ENCODE measurements at regions not wholly inside any gene's neighbourhood (a gene's known extent, or its start where the extent isn't known, plus 50 kb on each side); places are given as distances from the start of the nearest gene placed in this dataset.
"Not testable (repeated sequence)": the region's sequence is repeated elsewhere in the genome, so short reads cannot be mapped to it uniquely, and the experiment has no call there.

DNA sequence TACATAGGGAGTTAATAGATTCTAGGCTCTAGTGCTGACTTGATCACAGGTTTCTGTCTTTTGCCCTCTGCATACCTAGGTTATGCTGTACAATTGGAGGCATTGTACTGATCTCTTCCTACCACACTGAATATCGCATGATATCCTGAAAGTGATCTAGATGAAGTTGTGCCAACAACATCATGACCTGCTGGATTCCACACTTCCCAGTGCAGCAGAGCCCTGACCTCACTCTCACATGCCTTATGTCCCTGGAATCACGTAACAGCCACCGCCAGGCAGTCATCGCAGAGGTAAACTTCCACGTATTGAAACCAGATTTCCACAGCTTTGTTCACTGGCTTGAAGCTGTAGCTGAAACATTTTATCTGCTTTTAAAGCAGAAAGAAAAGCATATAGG is 214.0 kb downstream of the ANKRD30B start:
- no peak for DNase-seq (ENCODE audit: extremely low read depth, low read depth)
- TF ChIP-seq, protein P1, sequence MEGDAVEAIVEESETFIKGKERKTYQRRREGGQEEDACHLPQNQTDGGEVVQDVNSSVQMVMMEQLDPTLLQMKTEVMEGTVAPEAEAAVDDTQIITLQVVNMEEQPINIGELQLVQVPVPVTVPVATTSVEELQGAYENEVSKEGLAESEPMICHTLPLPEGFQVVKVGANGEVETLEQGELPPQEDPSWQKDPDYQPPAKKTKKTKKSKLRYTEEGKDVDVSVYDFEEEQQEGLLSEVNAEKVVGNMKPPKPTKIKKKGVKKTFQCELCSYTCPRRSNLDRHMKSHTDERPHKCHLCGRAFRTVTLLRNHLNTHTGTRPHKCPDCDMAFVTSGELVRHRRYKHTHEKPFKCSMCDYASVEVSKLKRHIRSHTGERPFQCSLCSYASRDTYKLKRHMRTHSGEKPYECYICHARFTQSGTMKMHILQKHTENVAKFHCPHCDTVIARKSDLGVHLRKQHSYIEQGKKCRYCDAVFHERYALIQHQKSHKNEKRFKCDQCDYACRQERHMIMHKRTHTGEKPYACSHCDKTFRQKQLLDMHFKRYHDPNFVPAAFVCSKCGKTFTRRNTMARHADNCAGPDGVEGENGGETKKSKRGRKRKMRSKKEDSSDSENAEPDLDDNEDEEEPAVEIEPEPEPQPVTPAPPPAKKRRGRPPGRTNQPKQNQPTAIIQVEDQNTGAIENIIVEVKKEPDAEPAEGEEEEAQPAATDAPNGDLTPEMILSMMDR (IDR thresholded peaks at IDR 0.05; ENCODE audit: low read depth, low read length): no peak

DNA sequence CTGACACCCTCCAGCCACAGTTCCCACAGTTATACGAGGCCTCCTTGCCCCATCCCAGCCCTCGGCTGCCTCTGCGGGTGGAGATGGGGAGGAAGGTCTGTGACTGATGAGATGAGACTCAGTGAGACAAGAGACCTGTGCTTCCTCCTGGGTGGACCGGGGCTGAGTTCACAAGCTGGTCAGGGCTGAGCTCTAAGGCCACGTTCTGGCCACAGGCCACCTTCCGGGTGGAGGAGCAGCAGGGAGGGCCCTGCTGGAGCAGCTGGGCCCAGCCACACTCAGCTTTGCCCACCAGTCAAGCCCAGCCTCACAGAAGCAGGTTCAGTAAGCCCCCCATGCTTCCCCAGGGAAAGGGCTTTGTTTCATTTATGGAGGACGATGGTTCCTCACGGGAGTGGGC is 214.7 kb downstream of the ANKRD30B start:
- DNase-seq (ENCODE audit: extremely low read depth, low read depth): no peak
- TF ChIP-seq, protein P1 (IDR thresholded peaks at IDR 0.05; ENCODE audit: low read depth, low read length): no peak

DNA sequence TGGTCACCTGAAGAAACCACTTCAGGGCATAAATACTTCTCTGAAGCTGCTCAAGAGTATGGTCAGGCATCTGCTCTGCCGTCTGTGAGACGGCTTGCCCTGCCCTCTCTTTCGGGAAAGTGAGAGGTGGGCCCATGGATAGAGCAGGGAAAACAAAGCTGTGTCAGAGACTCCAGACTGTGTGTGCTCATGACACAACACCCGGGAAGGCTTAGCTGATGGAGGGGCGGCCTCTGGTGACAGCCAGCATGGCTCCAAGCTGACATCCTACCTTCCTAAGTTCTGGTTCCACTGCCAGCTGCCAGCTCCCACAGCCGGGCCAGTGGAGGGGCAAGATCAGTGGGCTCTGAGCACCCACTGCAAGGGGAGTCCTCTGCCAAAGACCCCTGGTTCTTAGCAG is 215.3 kb downstream of the ANKRD30B start:
- no peak for DNase-seq (ENCODE audit: extremely low read depth, low read depth)
- TF ChIP-seq, protein P1 (IDR thresholded peaks at IDR 0.05; ENCODE audit: low read depth, low read length): no peak

DNA sequence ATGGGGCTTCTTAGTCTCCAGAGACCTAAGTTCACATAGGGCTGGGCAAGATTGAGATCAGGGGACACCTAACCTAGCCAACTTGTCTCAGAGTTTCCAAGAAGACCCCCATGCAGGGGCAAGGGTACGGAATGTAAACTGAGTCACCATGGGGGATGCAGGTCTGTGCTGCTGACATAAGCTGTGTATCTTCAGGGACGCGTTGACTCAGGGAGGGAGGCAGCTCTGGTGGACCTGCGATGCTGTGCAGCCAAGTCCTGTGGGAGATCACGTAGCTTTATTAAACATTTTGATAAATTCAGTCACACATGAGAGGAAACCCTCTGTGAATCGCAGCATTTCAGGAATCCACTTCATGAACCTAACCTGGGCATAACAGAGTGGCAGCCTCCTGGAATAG is 216.0 kb downstream of the ANKRD30B start:
- DNase-seq (ENCODE audit: extremely low read depth, low read depth): no peak
- TF ChIP-seq, protein P1 (IDR thresholded peaks at IDR 0.05; ENCODE audit: low read depth, low read length): no peak

DNA sequence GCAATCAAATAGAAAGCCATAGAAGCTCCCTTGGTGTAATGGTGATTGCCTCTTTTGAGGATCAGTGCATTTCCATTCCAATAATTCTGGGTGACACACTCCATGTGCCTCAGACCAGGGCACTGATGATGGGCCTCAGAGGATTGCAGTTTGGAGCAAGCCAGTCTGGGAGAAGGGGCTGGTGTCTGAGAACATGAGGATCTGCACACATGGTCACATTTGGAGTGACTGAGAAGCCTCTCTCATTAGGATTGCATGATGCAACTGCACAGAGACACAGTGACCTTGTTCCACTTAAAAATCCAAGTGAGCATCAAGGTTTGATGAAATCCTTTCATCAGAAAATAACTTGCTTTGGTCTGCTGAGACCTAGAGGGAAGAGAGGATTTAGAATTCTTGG is 216.4 kb downstream of the ANKRD30B start:
- TF ChIP-seq, protein P1 (IDR thresholded peaks at IDR 0.05; ENCODE audit: low read depth, low read length): no peak
- DNase-seq (ENCODE audit: extremely low read depth, low read depth): no peak

DNA sequence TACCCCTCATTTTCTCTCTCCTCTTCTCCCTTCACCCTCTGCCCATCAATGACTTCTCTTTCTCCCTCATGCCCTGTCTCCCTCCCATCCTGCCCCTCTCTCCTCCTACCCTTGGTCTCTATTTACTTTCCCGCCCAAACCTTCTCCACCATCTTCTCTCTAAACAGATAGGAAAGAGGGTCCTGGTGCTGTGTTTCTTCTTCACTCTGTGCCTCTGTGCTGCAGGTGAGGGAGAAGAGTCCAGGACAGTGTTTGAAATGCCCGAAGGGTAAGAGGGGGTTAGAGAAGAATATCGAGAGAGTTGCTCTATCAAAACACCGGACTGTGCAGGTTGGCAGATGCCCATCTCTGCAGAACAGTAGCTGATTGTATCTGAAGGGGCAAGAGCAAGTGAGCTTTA is 217.0 kb downstream of the ANKRD30B start:
- DNase-seq (ENCODE audit: extremely low read depth, low read depth): not testable (repeated sequence)

DNA sequence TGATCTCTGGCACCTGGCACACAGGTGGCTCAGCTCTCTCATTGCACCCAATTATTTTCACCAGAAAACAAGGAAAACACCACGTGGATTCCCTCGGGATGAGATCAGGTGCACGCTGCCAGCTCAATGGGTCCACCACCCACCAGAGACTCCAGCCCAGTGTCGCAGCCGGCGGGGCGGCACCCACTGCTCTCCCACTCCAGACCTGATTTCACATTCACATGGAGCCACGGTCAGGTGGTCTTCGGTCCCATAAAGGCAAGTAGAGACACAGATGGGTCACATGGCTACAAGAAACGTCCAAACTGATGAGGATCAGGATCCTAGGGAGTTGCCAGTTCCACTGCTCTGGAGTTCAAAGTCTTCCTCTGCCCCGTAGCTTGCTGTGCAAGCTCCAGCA is 217.6 kb downstream of the ANKRD30B start:
- TF ChIP-seq, protein P1 (IDR thresholded peaks at IDR 0.05; ENCODE audit: low read depth, low read length): no peak
- no peak for DNase-seq (ENCODE audit: extremely low read depth, low read depth)

DNA sequence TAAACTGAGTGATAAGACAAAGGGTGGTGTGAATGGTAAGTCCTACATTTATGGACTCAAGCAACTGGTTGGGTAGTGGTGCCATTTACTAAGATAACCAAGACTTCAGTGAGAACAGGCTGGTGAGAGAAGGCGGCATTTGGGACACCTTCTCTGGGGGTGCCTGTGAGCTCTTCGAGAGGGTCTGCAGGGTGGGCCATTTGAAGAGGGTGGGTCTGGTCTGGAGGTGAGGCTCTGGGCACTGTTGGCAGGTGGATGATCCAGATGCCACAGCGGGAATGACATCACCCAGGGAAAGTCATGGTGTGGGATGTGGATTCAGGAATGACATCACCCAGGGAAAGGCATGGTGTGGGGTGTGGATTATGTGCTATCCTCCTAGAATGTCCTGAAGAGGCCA is 219.3 kb downstream of the ANKRD30B start:
- DNase-seq (ENCODE audit: extremely low read depth, low read depth): not testable (repeated sequence)

DNA sequence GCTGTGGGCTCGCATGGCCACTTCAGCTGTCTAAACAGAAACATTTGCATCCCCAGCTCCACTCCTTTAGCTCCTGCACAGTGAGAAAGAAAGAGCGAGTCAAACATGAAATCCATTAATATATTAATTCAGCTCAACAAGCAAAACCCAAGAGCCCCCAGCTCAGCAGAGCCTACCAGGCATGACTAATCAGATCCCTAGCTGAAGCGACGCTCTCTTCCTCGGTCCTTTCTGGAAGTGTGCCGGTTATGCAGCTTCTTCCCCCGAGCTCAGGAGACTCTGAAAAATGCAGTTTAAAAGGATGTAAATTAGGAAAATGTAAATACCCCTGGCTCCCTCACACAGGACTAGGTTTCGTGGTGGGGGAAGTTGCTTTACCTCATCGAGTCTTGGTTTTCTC is 221.5 kb downstream of the ANKRD30B start:
- DNase-seq (ENCODE audit: extremely low read depth, low read depth): no peak
- TF ChIP-seq, protein P1 (IDR thresholded peaks at IDR 0.05; ENCODE audit: low read depth, low read length): no peak

Data from AG09319 (cell line).